IMR-90 (cell line): ENCODE measurements at regions not wholly inside any gene's neighbourhood (a gene's known extent, or its start where the extent isn't known, plus 50 kb on each side); places are given as distances from the start of the nearest gene placed in this dataset.
A peak's percentile ranks its signal among the peaks of the same experiment; 100 is the strongest.

Source experiments
- ATAC-seq: fragments of 200-7000 bp; cut with Tn5 transposase; 2 replicates; pipeline ENCODE4 v1.9.1; 2020; ENCODE audit warnings: low read depth, mild to moderate bottlenecking, moderate library complexity
- BruUV-seq: library from RNA; stranded (reverse); fragments of 400-500 nt; replicated peaks from 2 replicates; lab custom pipeline; 2021; lab: Mats Ljungman, UMichigan
- CTCF ChIA-PET: fragments of 300-600 bp; formaldehyde crosslinking; extraction: SDS; loops from one replicate; lab custom pipeline; 2021; ENCODE audit warnings: antibody characterized with exemption; lab: Yijun Ruan, JAX
- POLR2A ChIA-PET: fragments of 300-600 bp; sonication (Branson Sonifier 250); formaldehyde crosslinking; loops from one replicate; lab custom pipeline; 2022; ENCODE audit warnings: antibody characterized with exemption; ENCODE audit not compliant: unreplicated experiment; lab: Charles Lee
- DNase-seq: peaks from one replicate; pipeline ENCODE4 v3.0.0; 2013
- H2AFZ ChIP-seq: replicated peaks from 2 replicates; pipeline ENCODE3; 2013; ENCODE audit warnings: low read length, mild to moderate bottlenecking; ENCODE audit not compliant: poor library complexity
- H2AK5ac ChIP-seq: 2 replicates; pipeline ENCODE4 v1.6.1; 2013; ENCODE audit warnings: low read depth, low read length, inconsistent platforms
- H2AK9ac ChIP-seq: replicated peaks from 2 replicates; pipeline ENCODE3; 2013; ENCODE audit warnings: mild to moderate bottlenecking, low read depth, low read length, moderate library complexity; ENCODE audit not compliant: poor library complexity
- H2BK120ac ChIP-seq: 2 replicates; pipeline ENCODE4 v1.6.1; 2013; ENCODE audit warnings: low read depth, low read length, inconsistent platforms
- H2BK15ac ChIP-seq: 3 replicates; pipeline ENCODE4 v1.6.1; 2013; ENCODE audit warnings: low read depth, low read length, inconsistent platforms
- H2BK20ac ChIP-seq: 2 replicates; pipeline ENCODE4 v1.6.1; 2013; ENCODE audit warnings: low read depth, mild to moderate bottlenecking, inconsistent platforms, low read length, moderate library complexity
- H2BK5ac ChIP-seq: 2 replicates; pipeline ENCODE4 v1.6.1; 2013; ENCODE audit warnings: mild to moderate bottlenecking, low read depth, low read length, inconsistent platforms; ENCODE audit not compliant: poor library complexity, severe bottlenecking
- H3K14ac ChIP-seq: replicated peaks from 2 replicates; pipeline ENCODE4 v1.6.1; 2013; ENCODE audit warnings: low read depth, low read length, inconsistent platforms
- H3K18ac ChIP-seq: 2 replicates; pipeline ENCODE4 v1.6.1; 2013; ENCODE audit warnings: low read depth, low read length, control low read depth
- H3K23ac ChIP-seq: 2 replicates; pipeline ENCODE4 v1.6.1; 2013; ENCODE audit warnings: low read depth, low read length, inconsistent platforms
- H3K27ac ChIP-seq: 2 replicates; pipeline ENCODE4 v1.5.1; 2013; ENCODE audit warnings: mild to moderate bottlenecking, control low read depth, low read length; ENCODE audit not compliant: insufficient read depth
- H3K27me3 ChIP-seq: 2 replicates; pipeline ENCODE4 v1.6.1; 2013; ENCODE audit warnings: low read length; ENCODE audit not compliant: control insufficient read depth, insufficient read depth
- H3K36me3 ChIP-seq: 2 replicates; pipeline ENCODE4 v1.6.1; 2013; ENCODE audit warnings: low read length, mixed read lengths; ENCODE audit not compliant: control insufficient read depth, insufficient read depth
- H3K4ac ChIP-seq: 2 replicates; pipeline ENCODE4 v1.6.1; 2013; ENCODE audit warnings: low read depth, low read length, inconsistent platforms
- H3K4me1 ChIP-seq: 2 replicates; pipeline ENCODE4 v1.6.1; 2013; ENCODE audit warnings: low read length, mixed read lengths; ENCODE audit not compliant: control insufficient read depth, insufficient read depth
- H3K4me2 ChIP-seq: 2 replicates; pipeline ENCODE4 v1.6.1; 2013; ENCODE audit warnings: low read depth, mild to moderate bottlenecking, control low read depth, low read length, moderate library complexity
- H3K4me3 ChIP-seq: 2 replicates; pipeline ENCODE4 v1.5.1; 2013; ENCODE audit warnings: low read depth, mild to moderate bottlenecking, control low read depth, low read length, moderate library complexity; ENCODE audit not compliant: insufficient read depth
- H3K56ac ChIP-seq: 2 replicates; pipeline ENCODE4 v1.6.1; 2013; ENCODE audit warnings: low read length, inconsistent platforms; ENCODE audit not compliant: insufficient read depth; ENCODE audit errors: extremely low read depth
- H3K79me1 ChIP-seq, 2 experiments: 2 replicates each; pipeline ENCODE4 v1.6.1; 2013; ENCODE audit warnings: low read length in 2 of 2, inconsistent platforms in 1 of 2, low read depth in 1 of 2
- H3K9ac ChIP-seq: 2 replicates; pipeline ENCODE4 v1.6.1; 2013; ENCODE audit warnings: low read depth, low read length, control low read depth
- H3K9me1 ChIP-seq: 2 replicates; pipeline ENCODE4 v1.6.1; 2013; ENCODE audit warnings: low read length, inconsistent platforms; ENCODE audit not compliant: insufficient read depth
- H3K9me3 ChIP-seq: 2 replicates; pipeline ENCODE4 v1.6.1; 2013; ENCODE audit warnings: low read length; ENCODE audit not compliant: control insufficient read depth, insufficient read depth
- H4K20me1 ChIP-seq: 2 replicates; pipeline ENCODE4 v1.6.1; 2013; ENCODE audit warnings: low read length, inconsistent platforms; ENCODE audit not compliant: insufficient read depth
- H4K5ac ChIP-seq: 2 replicates; pipeline ENCODE4 v1.6.1; 2013; ENCODE audit warnings: mild to moderate bottlenecking, low read depth, low read length, control low read depth
- H4K8ac ChIP-seq, 2 experiments: 2 replicates each; pipeline ENCODE4 v1.6.1; 2013; ENCODE audit warnings: low read depth in 2 of 2, low read length in 2 of 2, control low read depth in 1 of 2, inconsistent platforms in 1 of 2
- H4K91ac ChIP-seq: 2 replicates; pipeline ENCODE4 v1.6.1; 2013; ENCODE audit warnings: low read depth, low read length, inconsistent platforms; ENCODE audit not compliant: insufficient read depth
- CEBPB ChIP-seq: IDR thresholded peaks from 2 replicates; pipeline ENCODE4 v1.6.1; 2012; ENCODE audit warnings: low read depth, low read length, improper control_type of control experiment
- CHD1 ChIP-seq: IDR thresholded peaks from 2 replicates; pipeline ENCODE4 v1.6.1; 2012; ENCODE audit warnings: low read depth, low read length, improper control_type of control experiment
- NFE2L2 ChIP-seq: fragments of 150-350 bp; IDR thresholded peaks from 2 replicates; pipeline ENCODE4 v1.6.1; 2016; ENCODE audit warnings: low read depth, mild to moderate bottlenecking, low read length
- POLR2A ChIP-seq: IDR thresholded peaks from 2 replicates; pipeline ENCODE4 v1.6.1; 2012; ENCODE audit warnings: mild to moderate bottlenecking, low read depth, low read length
- RAD21 ChIP-seq: IDR thresholded peaks from 2 replicates; pipeline ENCODE4 v1.6.1; 2012; ENCODE audit warnings: low read length, improper control_type of control experiment
- RCOR1 ChIP-seq: IDR thresholded peaks from 2 replicates; pipeline ENCODE4 v1.6.1; 2012; ENCODE audit warnings: mild to moderate bottlenecking, low read length, improper control_type of control experiment; ENCODE audit not compliant: insufficient replicate concordance
- dilution Hi-C: fragments of 300-500 bp; cut with HindIII; formaldehyde crosslinking; loops from one replicate; pipeline ENCODE4 v1.14.3; 2018; ENCODE audit warnings: low sequenced_read_pairs; ENCODE audit not compliant: unreplicated experiment
- in situ Hi-C: fragments of 300-500 bp; cut with MboI; formaldehyde crosslinking; loops from 3 replicates; pipeline ENCODE4 v1.14.3; 2019; ENCODE audit warnings: low sequenced_read_pairs, inconsistent platforms, mixed read lengths
- intact Hi-C: fragments of 100-400 bp; cut with micrococcal nuclease; formaldehyde crosslinking; loops from 2 replicates; pipeline ENCODE4 v1.10.0; 2022

GRCh38 chr5:93307557-93307956 is 273.5 kb downstream of the NR2F1-AS1 start:
- no peaks in the 10 kb centered on the region for H3K9me3 ChIP-seq
- H3K4me2 ChIP-seq, result no peak overlapping the region
- peak; percentile 63 for DNase-seq
- H3K27me3 ChIP-seq, result no peaks in the 10 kb centered on the region
- intact Hi-C loops (no loop called here), dilution Hi-C loops (no loop called here), in situ Hi-C loops (no loop called here)
- no peak overlapping the region for H2BK15ac ChIP-seq
- H2AK5ac ChIP-seq, result no peak overlapping the region
- no peak overlapping the region for H4K8ac ChIP-seq
- H3K56ac ChIP-seq, result no peak overlapping the region
- H3K9me1 ChIP-seq, result no peaks in the 10 kb centered on the region; the same call in none of the 2 replicates
- H3K27ac ChIP-seq, result no peak overlapping the region
- H2BK5ac ChIP-seq, result no peak overlapping the region
- H3K4me1 ChIP-seq, result peaks cover 3% of the 10 kb centered on the region; the same call in 1 of the 2 replicates
- H3K9ac ChIP-seq, result no peak overlapping the region
- H3K36me3 ChIP-seq, result no peaks in the 10 kb centered on the region
- no peak overlapping the region for H3K4me3 ChIP-seq
- no peak overlapping the region for H2AFZ ChIP-seq
- no peak overlapping the region for H4K91ac ChIP-seq
- ATAC-seq, result peak; percentile 24; the same call in 1 of the 2 replicates
- no peak for TF ChIP-seq POLR2A
- no peak for TF ChIP-seq RCOR1
- TF ChIP-seq CEBPB, result peak; percentile 22; the same call in 1 of the 2 replicates
- no peak for TF ChIP-seq NFE2L2
- no peak for TF ChIP-seq RAD21
- no peak for TF ChIP-seq CHD1
- H4K5ac ChIP-seq, result no peak overlapping the region
- no peak overlapping the region for H3K4ac ChIP-seq
- no peaks in the 10 kb centered on the region for H4K20me1 ChIP-seq
- no peak overlapping the region for H3K23ac ChIP-seq
- no peak overlapping the region for H2AK9ac ChIP-seq
- H2BK120ac ChIP-seq, result no peak overlapping the region
- POLR2A ChIA-PET, result no interaction called here
- H3K79me1 ChIP-seq, result no peaks in the 10 kb centered on the region
- no peak overlapping the region for H2BK20ac ChIP-seq
- H3K18ac ChIP-seq, result no peak overlapping the region
- BruUV-seq, result no TSS peak
- CTCF ChIA-PET, result no interaction called here
- H3K14ac ChIP-seq, result no peak overlapping the region
